ENCODE measurements at regions not wholly inside any gene's neighbourhood (a gene's known extent, or its start where the extent isn't known, plus 50 kb on each side); places are given as distances from the start of the nearest gene placed in this dataset.
"Not testable (repeated sequence)": the region's sequence is repeated elsewhere in the genome, so short reads cannot be mapped to it uniquely, and the experiment has no call there.

GRCh38 chr4:155037031-155037430 is 171.4 kb upstream of the NPY2R start:
- no peak for DNase-seq

DNA sequence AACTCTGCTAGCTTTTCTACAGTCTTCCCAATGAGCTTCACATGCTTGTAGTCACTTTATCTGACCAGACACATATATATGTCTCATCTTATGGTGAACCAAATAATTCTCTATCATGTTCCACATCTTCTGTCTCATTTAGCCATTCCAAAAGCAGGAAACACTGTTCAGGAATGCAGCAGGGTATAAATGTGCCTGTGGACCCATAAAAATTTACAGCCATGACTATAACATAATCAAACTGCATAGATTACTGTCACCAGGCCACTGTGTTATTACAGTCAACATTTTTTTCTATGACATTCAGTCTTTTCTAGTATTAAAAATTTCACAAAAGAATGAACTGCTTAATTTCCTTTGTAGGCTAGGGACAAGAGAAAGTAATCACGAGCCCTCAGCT is 170.0 kb upstream of the NPY2R start:
- DNase-seq: no peak

DNA sequence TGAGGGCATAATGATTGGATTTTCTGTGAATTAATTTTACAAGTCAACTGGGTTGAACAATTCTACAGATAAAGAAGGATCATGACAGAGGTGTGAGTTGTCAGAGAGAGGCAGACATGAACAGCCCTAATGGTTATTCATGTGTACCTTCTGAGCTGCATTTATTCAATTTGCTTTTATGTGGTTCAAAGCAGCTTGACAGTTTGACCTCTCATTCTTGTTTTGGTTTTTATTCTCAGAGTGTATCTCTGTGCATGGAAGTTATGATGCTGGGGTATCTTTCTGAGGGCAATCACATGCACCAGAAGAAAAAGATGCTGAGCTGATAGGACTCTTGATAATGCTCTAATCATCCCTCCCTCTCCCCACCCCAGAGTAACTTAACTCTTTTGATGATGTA is 169.3 kb upstream of the NPY2R start:
- DNase-seq: no peak

- DNase-seq: no peak
Measured at GRCh38 chr4:155040031-155040430, 168.4 kb upstream of the NPY2R start.

- no peak for DNase-seq
Measured at GRCh38 chr4:155042014-155042413, 166.4 kb upstream of the NPY2R start.

DNA sequence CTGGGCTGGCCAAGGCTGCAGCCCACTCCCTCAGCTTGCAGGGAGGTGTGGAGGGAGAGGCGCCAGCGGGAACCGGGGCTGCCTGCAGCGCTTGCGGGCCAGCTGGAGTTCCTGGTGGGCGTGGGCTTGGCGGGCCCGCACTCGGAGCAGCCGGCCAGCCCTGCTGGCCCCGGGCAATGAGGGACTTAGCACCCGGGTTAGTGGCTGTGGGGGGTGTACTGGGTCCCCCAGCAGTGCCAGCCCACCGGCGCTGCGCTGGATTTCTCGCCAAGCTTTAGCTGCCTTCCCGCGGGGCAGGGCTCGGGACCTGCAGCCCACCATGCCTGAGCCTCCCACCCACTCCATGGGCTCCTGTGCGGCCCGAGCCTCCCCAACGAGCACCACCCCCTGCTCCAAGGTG is 164.2 kb upstream of the NPY2R start:
- DNase-seq: not testable (repeated sequence)

DNA sequence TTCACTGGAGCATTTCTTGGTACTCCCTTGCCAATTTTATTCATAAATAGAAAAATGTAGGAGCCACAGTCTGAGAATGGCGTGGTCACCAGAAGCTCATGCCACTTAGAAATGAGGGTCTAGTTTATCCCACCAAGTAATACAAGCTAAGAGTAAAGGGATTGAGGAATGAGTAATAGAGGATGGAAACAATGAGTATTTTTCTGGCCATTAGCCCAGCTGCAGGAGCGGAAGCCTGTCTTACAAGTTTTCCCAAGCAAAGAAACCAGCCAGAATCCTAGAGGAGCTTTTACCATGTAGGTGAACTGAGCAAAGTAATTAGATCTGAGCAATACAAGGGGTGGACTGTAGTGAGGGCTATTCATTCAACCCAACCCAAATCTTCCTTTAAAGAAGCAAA is 160.7 kb upstream of the NPY2R start:
- DNase-seq: no peak

GRCh38 chr4:155054042-155054441 is 154.4 kb upstream of the NPY2R start:
- not testable (repeated sequence) for DNase-seq

DNA sequence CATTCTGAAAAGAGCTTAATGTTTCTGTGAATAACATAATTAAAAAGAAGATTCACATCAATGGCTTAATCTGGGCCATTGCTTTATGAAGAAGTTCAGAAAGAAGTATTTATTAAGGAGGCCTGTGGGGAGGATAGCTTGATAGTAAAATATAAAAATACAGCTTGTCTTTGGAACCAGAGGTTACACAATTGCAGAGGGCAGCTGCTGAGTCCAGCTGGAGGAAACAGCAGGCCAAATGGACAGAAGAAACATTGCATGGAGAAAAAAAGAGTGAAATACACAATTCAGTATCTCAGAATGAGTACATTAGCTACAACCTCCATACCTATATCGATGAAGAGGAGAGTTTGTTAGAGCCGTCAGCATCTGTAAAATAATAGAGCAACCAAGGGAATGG is 148.0 kb upstream of the NPY2R start:
- no peak for DNase-seq

DNA sequence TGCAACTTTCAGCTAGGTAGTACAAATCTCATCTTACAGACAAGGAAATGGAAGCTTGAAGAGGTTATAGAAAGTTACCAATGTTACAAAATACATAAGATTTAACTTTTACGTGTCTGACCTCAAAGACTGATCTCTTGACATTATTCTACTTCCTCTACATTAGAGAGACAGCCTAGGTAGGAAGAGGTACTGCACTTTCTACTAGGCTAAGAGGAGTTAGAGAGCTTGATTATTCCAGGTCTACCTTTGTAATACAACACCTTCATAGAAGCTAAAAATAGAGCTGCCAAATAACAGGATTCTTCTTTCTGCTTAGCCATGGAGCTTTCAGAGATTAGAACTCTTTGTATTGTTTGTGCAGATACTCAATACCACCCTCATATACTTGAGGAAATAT is 147.6 kb upstream of the NPY2R start:
- DNase-seq: no peak

GRCh38 chr4:155062948-155063347 is 145.5 kb upstream of the NPY2R start:
- DNase-seq: no peak

- not testable (repeated sequence) for DNase-seq
Measured at GRCh38 chr4:155064934-155065333, 143.5 kb upstream of the NPY2R start.

DNA sequence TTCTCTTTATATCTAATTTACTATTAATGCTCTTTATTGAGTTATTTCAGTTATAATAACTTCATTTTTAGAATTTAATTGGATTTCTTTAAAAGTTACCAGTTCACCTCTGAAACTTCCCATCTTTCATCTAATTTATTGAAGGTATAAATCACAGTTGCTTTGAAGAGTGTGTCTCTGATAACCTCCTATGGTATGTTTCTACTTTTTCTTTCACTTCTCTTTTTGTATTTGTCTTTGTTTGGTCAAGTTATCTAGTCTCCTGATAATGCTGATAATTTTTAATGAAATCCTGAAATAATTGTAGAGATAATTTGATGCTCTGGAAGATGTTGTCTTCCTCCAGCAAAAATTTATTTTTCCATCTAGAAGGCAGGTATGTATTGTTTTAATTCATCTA is 141.6 kb upstream of the NPY2R start:
- no peak for DNase-seq

- no peak for DNase-seq
Measured at GRCh38 chr4:155071962-155072361, 136.5 kb upstream of the NPY2R start.

- DNase-seq: no peak
Measured at GRCh38 chr4:155072417-155072816, 136.0 kb upstream of the NPY2R start.

- DNase-seq: no peak
Measured at GRCh38 chr4:155073852-155074251, 134.6 kb upstream of the NPY2R start.

DNA sequence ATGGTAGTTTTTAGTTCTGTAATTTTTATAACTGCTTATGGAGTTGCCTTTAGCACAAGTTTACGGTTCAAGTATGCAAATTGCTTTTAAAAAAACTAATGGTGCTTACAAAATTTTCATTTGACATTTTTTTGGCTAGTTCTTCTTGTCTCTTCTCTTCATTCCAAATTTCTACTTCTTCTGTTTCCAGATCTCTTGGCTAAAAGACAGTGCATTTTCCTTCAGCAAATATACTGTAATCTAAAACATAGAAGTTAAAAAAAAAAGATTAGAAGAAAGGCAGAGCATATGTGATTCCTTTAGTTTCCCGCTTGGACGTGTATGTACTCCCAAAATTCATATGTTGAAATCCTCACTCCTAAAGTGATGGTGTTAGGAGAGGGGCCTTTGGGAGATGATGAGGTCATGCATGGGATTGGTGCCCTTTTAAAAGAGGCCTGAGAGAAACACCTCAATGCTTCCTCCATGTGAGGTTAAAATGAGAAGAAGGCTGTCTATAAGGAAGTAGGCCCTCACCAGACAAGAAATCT is 132.1 kb upstream of the NPY2R start:
- no peak for DNase-seq

GRCh38 chr4:155077452-155078229 is 130.8 kb upstream of the NPY2R start:
- DNase-seq: no peak

- no peak for DNase-seq
Measured at GRCh38 chr4:155079871-155080270, 128.6 kb upstream of the NPY2R start.

GRCh38 chr4:155081222-155081621 is 127.2 kb upstream of the NPY2R start:
- DNase-seq: no peak

- no peak for DNase-seq
Measured at GRCh38 chr4:155085843-155086530, 122.4 kb upstream of the NPY2R start.

GRCh38 chr4:155094201-155094820 is 114.1 kb upstream of the NPY2R start:
- DNase-seq: no peak

DNA sequence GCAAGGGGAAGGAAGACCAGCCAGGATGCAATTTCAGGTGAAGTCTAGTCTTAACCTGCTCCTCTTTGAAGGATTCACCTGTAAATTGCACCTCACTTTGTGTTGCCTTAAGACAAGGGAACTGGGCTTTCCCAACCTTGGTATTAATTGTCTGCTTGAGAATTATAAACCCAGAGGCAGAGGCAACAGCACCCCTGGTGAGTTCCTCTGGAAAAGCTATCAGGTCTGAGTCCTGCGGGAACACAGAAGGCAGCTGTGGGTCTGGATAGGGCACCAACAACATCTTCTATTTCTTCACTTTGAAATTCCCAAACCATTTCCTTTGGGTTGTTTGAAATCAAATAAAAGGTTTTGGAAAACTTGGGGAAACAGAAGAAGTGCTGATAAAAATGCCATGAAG is 109.2 kb upstream of the NPY2R start:
- no peak for DNase-seq

GRCh38 chr4:155106629-155107028 is 101.8 kb upstream of the NPY2R start:
- DNase-seq: no peak

Data from NCI-H1048 (cell line).